ENCODE measurements at regions not wholly inside any gene's neighbourhood (a gene's known extent, or its start where the extent isn't known, plus 50 kb on each side); places are given as distances from the start of the nearest gene placed in this dataset.

- no peak for TF ChIP-seq CTCF (conservative IDR thresholded peaks at IDR 0.05)
These were observed 64.6 kb upstream of the COL13A1 start for GRCh38 chr10:69736886-69737641.

GRCh38 chr10:69738071-69738470, 63.6 kb upstream of the COL13A1 start:
- TF ChIP-seq CTCF (conservative IDR thresholded peaks at IDR 0.05) = no peak
- no peak overlapping the region for H3K27ac ChIP-seq

More at GRCh38 chr10:69736886-69737641, 64.6 kb upstream of the COL13A1 start:
- H3K27ac ChIP-seq = no peak overlapping the region

- no peak overlapping the region for H3K27ac ChIP-seq
- TF ChIP-seq CTCF (conservative IDR thresholded peaks at IDR 0.05) = no peak
These were observed 62.8 kb upstream of the COL13A1 start for GRCh38 chr10:69738858-69739435.

- no peak overlapping the region for H3K27ac ChIP-seq
These were observed 62.1 kb upstream of the COL13A1 start for GRCh38 chr10:69739634-69740033.

GRCh38 chr10:69740126-69740525, 61.6 kb upstream of the COL13A1 start:
- TF ChIP-seq CTCF (conservative IDR thresholded peaks at IDR 0.05) = no peak

More at GRCh38 chr10:69739634-69740033, 62.1 kb upstream of the COL13A1 start:
- no peak for TF ChIP-seq CTCF (conservative IDR thresholded peaks at IDR 0.05)

GRCh38 chr10:69741252-69741651, 60.5 kb upstream of the COL13A1 start:
- no peak overlapping the region for H3K27ac ChIP-seq
- TF ChIP-seq CTCF (conservative IDR thresholded peaks at IDR 0.05) = no peak

More at GRCh38 chr10:69740126-69740525, 61.6 kb upstream of the COL13A1 start:
- H3K27ac ChIP-seq = no peak overlapping the region

- no peak overlapping the region for H3K27ac ChIP-seq
These were observed 59.9 kb upstream of the COL13A1 start for GRCh38 chr10:69741671-69742355.

More at GRCh38 chr10:69741671-69742355, 59.9 kb upstream of the COL13A1 start:
- TF ChIP-seq CTCF (conservative IDR thresholded peaks at IDR 0.05) = no peak
